HG03159 (cell line): ENCODE measurements at regions not wholly inside any gene's neighbourhood (a gene's known extent, or its start where the extent isn't known, plus 50 kb on each side); places are given as distances from the start of the nearest gene placed in this dataset.
"Not testable (repeated sequence)": the region's sequence is repeated elsewhere in the genome, so short reads cannot be mapped to it uniquely, and the experiment has no call there.

Experiments used
- ATAC-seq: cut with Tn5 transposase; IDR thresholded peaks from one replicate; pipeline ENCODE4 v1.9.1; 2021; ENCODE audit warnings: mild to moderate bottlenecking, moderate library complexity; ENCODE audit not compliant: unreplicated experiment

GRCh38 chr14:23694949-23695663, 58.9 kb downstream of the DHRS2 start:
- ATAC-seq = no peak

- ATAC-seq = no peak
Observed at GRCh38 chr14:23695664-23695999, 59.5 kb downstream of the DHRS2 start.

DNA sequence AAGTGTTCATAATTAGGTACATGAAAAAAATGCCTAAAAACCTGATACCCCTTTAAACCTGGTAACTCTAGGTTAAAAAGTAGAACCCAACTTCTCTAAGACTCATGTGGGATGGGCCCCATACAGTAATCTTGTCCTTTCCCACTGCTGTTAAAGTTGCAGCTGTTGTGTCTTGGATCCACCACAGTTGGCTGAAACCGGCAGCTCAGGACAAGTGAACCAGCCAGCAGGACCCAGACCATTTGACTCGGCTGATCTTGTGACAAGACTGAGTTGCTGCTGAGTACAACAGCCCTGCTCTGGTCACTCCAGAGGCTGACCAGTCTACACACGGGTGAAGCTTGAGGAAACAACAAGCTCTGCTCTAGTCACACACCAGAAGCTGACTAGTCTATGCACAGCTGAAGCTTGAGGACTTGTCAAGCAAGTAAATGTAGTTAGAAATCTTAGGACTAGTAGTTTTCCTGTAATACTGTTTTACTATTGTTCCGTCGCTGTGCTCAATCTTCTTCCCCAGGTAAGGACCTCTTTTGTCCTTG, 60.6 kb downstream of the DHRS2 start:
- ATAC-seq = no peak

DNA sequence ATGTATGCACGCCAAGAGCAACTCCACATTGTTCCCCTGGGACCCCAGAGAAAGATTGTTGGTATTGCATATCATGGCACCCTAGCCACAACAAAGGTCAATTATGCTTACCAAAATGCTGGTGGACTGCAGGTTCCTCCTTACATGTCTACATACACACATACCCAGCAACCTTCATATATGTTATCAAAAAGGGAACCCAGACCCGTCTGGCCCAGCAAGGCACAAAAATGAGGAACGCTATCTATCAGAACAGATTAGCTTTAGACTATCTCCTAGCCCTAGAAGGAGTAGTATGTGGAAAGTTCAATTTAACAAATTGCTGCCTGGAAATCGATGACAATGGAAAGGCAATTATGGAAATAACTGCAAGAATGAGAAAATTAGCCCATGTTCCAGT, 61.5 kb downstream of the DHRS2 start:
- ATAC-seq = no peak

DNA sequence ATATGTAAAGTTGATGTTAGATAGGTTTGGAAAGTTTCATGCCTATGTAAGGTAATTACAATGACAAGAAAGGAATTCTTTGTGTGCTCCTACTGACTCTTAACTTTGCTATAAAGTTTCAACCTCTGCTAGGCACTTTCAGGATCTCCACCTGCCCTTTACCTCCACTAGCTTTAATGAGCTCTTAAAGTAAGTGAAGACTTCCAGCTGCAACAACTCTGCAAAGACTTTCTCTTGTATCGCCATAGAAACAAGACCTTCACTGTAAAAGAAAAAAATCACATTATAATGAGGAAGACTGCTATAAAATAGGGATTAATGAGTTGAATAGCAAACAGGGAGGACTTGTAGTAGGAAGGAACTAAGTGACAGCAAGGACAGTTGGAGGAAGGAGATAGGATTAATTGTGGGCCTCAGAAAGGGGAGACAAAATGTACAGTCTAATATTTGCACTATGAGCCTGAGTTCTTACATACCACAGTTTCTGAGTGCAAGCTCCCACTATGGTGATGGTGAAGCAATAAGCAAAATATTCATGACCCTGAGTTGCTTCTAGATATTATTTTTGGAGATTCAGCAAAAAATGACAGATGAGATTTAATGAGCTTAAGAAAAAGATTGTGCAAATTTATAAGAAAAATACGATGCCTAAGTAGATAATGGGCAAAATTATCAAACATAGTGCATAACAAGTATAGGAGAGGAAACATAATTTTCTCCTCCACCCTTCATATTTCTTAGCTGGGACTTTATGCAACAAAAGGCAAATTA, 66.7 kb downstream of the DHRS2 start:
- no peak for ATAC-seq

DNA sequence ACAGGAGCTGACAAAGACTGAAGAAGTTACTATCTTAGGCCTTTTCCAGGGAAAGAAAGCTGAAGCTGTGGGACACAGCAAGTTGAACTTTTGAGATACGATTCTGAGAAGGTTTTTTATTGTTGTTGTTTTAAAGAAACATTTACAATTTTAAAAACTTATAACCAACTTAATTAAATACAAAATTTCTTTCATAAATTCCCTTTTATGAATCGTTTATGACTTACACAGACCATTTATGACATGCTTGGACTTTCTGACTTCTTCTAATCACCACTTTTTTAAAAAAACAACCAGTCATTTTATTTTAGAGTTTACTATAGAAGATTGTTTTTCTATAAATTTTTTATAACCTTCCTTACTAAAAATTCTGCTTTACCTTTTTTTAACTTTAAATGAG, 68.7 kb downstream of the DHRS2 start:
- ATAC-seq = no peak

DNA sequence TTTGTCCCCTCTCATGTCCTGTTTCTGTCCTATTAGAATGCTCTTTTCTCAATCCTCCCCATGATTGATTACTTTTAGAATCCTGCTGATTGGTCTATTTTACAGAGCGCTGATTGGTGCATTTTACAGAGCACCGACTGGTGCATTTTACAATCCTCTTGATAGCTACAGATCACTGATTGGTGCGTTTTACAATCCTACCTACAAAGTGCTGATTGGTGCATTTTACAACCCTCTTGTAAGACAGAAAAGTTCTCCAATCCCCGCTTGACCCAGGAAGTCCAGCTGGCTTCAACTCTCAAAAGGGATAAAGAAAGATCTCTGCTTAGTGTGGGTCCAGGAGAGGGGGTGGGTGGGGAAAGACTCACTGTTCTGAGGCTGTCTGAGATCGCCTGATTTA, 71.3 kb downstream of the DHRS2 start:
- no peak for ATAC-seq

GRCh38 chr14:23708343-23708742, 72.2 kb downstream of the DHRS2 start:
- no peak for ATAC-seq

GRCh38 chr14:23709923-23710322, 73.8 kb downstream of the DHRS2 start:
- no peak for ATAC-seq

DNA sequence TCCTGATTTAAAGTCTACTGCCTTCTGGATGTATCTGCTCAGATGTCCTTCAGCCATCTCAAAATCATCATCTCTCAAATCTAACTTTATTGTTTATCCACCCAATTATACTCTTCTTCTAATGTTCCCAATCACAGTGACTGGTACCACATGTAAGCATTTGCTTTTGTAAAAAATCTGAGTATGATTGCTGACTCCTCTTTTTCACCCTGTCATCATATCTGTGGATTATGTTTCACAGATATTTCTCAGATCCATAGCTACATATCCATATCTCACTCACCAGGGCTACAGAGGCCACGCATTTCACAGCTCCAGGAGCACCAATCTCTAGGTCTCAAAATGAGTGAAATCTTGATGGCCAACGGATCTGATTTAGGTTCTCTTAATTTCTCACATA, 76.1 kb downstream of the DHRS2 start:
- ATAC-seq = no peak

DNA sequence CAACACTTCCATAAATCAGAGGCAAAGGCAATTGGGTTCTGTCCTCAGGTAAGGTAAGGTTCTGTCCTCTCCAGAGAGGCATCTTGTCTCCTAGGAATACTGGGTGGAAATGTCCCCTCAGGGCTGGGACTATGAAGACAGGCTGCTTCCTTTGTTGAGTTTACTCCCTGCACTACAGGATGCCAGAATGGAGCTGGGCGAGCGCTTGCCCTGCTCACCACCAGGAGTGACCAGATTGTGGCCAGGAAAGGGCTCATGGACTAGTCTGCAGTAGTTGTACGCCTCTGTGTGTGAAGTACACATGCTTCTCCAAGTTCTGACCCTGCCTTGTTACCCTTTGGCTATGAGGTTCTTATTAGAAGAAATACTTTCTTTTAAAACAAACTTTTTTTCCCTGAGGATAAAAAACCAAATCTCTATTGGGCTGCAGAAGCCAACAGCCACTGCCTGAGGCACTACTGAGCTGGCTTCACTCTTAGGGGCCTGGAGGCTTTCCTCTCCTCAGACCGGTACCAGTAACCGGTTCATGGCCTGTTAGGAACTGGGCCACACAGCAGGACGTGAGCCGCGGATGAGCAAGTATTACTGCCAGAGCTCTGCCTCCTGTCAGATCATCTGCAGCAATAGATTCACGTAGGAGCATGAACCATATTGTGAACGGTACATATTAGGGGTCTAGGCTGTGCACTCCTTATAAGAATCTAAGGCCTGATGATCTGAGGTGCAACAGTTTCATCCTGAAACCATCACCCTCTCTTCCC, 83.2 kb downstream of the DHRS2 start:
- no peak for ATAC-seq

DNA sequence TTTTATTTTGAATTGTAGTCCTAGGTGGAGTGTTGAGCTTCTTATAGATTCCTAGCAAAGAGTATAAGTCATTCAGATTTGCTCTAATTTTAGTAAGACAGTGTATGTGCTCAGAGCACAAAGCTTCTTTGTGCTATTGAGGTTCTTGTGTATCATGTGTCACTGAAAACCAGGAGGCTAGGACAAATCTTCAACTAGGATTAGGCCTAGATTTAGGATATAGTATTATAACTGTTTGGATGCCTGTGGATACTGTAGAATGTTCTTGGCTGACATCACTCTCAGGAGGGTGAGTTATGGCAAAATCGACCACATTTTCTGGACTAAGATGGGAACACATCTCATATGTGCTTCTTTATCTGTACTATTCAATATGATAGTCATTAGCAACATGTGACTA, 86.5 kb downstream of the DHRS2 start:
- no peak for ATAC-seq

DNA sequence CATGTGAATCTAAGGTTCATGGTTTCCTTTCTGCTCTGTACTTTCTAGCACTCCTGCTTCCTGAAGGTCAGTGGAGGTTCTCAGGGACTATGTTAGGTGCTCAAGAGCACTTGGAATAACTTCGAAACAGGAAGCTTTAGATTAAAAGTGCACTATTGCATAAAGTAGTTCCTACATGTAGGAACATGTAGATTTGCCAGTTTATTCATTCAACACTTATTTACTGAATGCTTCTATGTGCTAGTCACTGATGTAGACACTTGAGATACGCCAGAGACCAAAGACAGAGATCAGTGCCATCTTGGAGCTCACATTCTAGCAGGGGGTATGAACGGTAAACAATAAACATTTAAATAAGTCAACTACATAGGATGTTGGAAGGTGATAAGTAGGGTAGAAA, 87.7 kb downstream of the DHRS2 start:
- ATAC-seq = no peak

- ATAC-seq = no peak
Observed at GRCh38 chr14:23725528-23725927, 89.4 kb downstream of the DHRS2 start.

- no peak for ATAC-seq
Observed at GRCh38 chr14:23725980-23726710, 90.0 kb downstream of the DHRS2 start.

DNA sequence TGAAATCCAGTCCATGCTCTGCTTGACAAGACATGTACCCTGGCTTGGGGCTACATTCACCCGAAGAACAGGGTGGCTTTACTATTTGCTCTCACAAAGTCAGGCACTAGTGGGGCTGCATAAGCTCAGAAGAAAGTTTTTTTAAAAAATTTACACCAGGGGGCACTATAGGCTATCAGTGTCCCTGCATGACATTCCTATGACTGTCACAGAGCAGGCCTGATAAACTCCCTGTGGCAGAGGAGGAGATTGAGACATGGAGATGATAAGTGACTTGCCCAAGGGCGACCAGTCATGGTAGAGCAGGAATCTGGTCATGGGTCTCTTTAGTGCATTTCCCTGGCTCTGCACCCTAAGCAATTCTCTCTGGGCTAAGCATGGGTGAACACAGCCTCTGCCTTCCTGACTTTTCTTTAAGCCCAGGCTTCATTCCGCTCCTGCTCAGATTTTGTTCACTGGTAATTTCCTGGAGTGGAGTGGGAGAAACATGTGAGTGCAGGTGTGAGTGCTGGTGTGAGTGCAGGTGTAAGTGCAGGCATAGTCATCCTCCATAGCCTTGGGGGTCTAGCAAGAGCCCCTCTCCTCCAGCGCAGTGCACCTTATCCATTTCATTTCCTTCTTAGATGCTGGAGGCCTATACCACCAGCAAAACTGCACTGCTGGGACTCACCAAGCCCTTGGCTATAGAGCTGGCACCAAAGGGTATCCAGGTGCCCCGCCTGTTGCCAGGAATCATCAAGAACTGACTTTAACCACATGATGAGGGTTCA, 91.6 kb downstream of the DHRS2 start:
- ATAC-seq = no peak

DNA sequence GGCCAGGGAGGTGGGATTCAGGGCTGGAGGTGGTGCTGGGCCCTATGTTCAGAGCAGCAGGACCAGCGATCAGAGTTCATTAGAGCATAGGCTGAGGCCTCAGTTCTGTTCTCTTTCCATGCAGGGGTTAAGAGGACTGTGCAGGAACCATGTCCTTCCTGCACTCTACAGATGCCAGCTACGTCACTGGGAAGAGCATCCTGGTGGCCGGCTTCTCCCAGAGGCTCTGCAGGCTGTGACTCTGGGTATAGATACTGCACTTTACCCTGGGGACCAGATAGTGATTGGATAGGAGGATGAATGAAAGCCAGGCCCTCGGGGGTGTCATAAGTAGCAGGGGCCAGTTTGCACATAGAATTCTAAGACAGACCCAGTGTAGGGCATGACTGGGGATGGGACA, 92.6 kb downstream of the DHRS2 start:
- no peak for ATAC-seq

GRCh38 chr14:23729720-23730387, 93.7 kb downstream of the DHRS2 start:
- ATAC-seq = no peak

DNA sequence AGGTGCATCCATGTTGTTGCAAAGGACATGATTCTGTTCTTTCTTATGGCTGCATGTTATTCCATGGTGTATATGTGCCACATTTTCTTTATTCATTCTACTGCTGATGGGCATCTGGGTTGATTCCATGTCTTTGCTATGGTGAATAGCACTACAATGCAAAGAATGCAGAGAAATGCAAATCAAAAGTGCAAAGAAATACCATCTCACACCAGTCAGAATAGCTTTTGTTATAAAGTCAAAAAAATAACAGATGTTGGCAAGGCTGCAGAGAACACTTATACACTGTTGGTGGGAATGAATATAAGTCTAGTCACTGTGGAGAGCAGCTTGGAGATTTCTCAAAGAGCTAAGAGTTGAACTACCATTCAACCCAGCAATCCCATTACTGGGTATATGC, 99.2 kb downstream of the DHRS2 start:
- ATAC-seq = no peak

- ATAC-seq = not testable (repeated sequence)
Observed at GRCh38 chr14:23744368-23744767, 108.2 kb downstream of the DHRS2 start.
